ENCODE measurements at regions not wholly inside any gene's neighbourhood (a gene's known extent, or its start where the extent isn't known, plus 50 kb on each side); places are given as distances from the start of the nearest gene placed in this dataset.

- no peak for DNase-seq (ENCODE audit: low spot score)
- Mint-ChIP-seq H3K27ac (no peak overlapping the region), H3K4me3 (no peak overlapping the region), H3K9me3 (peaks cover 7% of the 10 kb centered on the region), H3K36me3 (no peaks in the 10 kb centered on the region), H3K27me3 (no peaks in the 10 kb centered on the region), H3K4me1 (ENCODE audit: low read depth in 2 of 2) (no peaks in the 10 kb centered on the region)
- no peak for ATAC-seq
Observed at GRCh38 chr7:136551618-136552017, 316.8 kb upstream of the CHRM2 start.

- Mint-ChIP-seq H3K27me3 (no peaks in the 10 kb centered on the region), H3K4me3 (no peak overlapping the region)
Observed at GRCh38 chr7:136549756-136550155, 318.7 kb upstream of the CHRM2 start.

GRCh38 chr7:136533732-136534131, 334.7 kb upstream of the CHRM2 start:
- Mint-ChIP-seq H3K4me3 (no peak overlapping the region), H3K36me3 (peaks cover 17% of the 10 kb centered on the region), H3K27ac (no peak overlapping the region), H3K4me1 (ENCODE audit: low read depth in 2 of 2) (no peaks in the 10 kb centered on the region), H3K27me3 (no peaks in the 10 kb centered on the region), H3K9me3 (peaks cover 29% of the 10 kb centered on the region)
- DNase-seq (ENCODE audit: low spot score) (no peak), ATAC-seq (no peak)

More at GRCh38 chr7:136549756-136550155, 318.7 kb upstream of the CHRM2 start:
- Mint-ChIP-seq H3K9me3 (peaks cover 10% of the 10 kb centered on the region), H3K36me3 (no peaks in the 10 kb centered on the region), H3K4me1 (ENCODE audit: low read depth in 2 of 2) (no peaks in the 10 kb centered on the region), H3K27ac (no peak overlapping the region)
- DNase-seq (ENCODE audit: low spot score) (no peak), ATAC-seq (no peak)

GRCh38 chr7:136530831-136531230, 337.6 kb upstream of the CHRM2 start:
- Mint-ChIP-seq H3K27me3 (no peaks in the 10 kb centered on the region), H3K36me3 (peaks cover 12% of the 10 kb centered on the region), H3K9me3 (peaks cover 24% of the 10 kb centered on the region), H3K4me3 (no peak overlapping the region), H3K4me1 (ENCODE audit: low read depth in 2 of 2) (no peaks in the 10 kb centered on the region), H3K27ac (no peak overlapping the region)
- no peak for DNase-seq (ENCODE audit: low spot score)
- no peak for ATAC-seq

DNA sequence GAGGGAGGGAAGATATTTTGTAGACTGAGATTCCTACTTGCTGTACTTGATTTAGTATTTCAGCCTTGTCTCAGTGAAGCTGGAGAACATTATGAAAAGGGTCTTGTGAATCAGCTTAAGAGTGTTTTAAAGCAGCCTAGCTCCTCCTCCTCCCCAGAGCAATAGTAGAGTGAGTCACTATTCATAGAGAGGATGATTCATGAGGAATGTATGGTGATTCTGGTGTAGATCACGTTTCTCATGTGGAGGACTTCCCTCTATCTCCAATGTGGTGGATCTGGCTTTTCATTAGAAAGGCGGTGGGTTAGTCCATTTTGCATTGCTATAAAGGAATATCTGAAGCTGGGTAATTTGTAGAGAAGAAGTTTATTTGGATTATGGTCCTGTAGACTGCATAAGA, 340.1 kb upstream of the CHRM2 start:
- Mint-ChIP-seq H3K4me3 (no peak overlapping the region), H3K27me3 (no peaks in the 10 kb centered on the region), H3K9me3 (peaks cover 16% of the 10 kb centered on the region), H3K27ac (no peak overlapping the region), H3K4me1 (ENCODE audit: low read depth in 2 of 2) (no peaks in the 10 kb centered on the region), H3K36me3 (peaks cover 7% of the 10 kb centered on the region)
- ATAC-seq: no peak
- no peak for DNase-seq (ENCODE audit: low spot score)

DNA sequence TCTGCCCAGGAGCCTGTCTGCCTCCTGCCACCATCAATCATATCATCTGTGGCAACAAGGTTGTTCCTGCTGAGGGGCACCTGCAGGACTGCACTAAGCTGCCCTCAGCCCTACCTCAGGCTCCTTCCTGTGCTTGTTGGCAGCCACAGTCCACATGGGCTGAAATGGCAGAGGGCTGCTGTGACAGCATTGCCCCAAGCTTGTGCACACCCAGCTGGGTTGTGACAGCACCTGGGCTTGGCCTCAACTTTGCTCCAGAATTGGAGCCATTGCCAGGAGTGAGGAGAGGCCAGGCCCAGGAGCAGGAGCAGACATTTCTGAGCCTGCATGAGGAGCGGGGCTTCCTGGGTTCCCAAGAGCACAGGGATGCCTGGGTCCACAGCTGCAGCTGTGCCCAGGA, 340.9 kb upstream of the CHRM2 start:
- H3K9me3 Mint-ChIP-seq: peaks cover 14% of the 10 kb centered on the region
- H3K4me3 Mint-ChIP-seq: no peak overlapping the region
- H3K27ac Mint-ChIP-seq: no peak overlapping the region
- H3K36me3 Mint-ChIP-seq: peaks cover 4% of the 10 kb centered on the region
- no peak for DNase-seq (ENCODE audit: low spot score)
- H3K4me1 Mint-ChIP-seq (ENCODE audit: low read depth in 2 of 2): no peaks in the 10 kb centered on the region
- ATAC-seq: no peak
- H3K27me3 Mint-ChIP-seq: no peaks in the 10 kb centered on the region

DNA sequence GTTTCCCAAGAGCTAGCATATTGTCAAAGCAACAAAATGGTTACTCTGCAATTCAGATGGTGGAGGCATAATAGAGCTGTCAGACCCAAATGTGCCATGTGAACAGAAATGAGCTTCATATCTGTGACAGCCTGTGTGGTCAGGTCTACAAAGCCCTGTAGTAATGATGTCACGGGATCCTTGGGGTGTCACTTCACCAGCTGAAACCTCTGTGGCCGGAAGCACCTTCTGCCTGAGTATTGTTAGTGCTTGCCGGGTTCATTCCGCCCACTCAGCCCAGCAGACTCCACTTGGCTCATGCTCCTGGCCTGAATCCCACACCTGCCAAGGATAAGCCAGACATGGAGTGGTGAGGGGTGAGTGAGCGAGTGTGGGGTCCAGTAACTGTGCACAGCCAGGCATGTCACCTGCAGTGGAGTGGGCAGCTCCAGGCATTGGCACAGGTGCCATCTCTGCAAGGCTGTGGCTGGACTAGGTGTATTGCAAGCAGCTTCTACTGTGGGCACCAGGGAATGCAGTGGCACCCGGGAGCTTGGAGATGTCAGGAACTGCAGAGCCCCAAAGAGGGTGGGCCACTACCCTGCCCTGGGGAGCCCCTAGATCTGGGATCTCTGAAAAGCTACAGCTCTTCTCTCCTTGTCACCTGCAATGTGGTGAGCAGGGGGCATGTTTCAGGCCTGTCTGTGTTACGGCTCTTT, 341.9 kb upstream of the CHRM2 start:
- Mint-ChIP-seq H3K27ac (no peak overlapping the region), H3K9me3 (peaks cover 14% of the 10 kb centered on the region), H3K4me3 (no peak overlapping the region), H3K36me3 (no peaks in the 10 kb centered on the region), H3K27me3 (no peaks in the 10 kb centered on the region), H3K4me1 (ENCODE audit: low read depth in 2 of 2) (no peaks in the 10 kb centered on the region)
- DNase-seq (ENCODE audit: low spot score): no peak
- no peak for ATAC-seq

DNA sequence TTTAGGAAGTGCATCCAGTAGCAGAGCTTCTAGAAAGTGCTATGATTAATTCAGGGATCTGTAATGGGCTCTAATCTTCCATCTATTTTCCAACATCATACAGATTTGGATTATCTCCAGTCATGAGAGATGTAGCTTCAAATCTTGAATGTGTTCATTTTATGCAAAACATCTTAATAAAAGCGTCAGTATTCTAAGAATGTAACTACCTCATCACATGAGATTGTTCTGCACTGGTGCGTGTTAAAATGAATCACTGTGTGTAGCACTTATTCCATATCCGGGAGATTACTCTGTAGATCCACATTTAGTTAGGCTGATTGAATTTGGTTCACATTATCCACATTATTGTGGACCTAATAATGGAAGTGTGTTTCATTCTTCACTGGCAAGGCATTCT, 344.9 kb upstream of the CHRM2 start:
- ATAC-seq: no peak
- no peaks in the 10 kb centered on the region for H3K4me1 Mint-ChIP-seq (ENCODE audit: low read depth in 2 of 2)
- H3K27ac Mint-ChIP-seq: no peak overlapping the region
- H3K4me3 Mint-ChIP-seq: no peak overlapping the region
- no peaks in the 10 kb centered on the region for H3K36me3 Mint-ChIP-seq
- peaks cover 18% of the 10 kb centered on the region for H3K9me3 Mint-ChIP-seq
- no peak for DNase-seq (ENCODE audit: low spot score)
- no peaks in the 10 kb centered on the region for H3K27me3 Mint-ChIP-seq

GRCh38 chr7:136517971-136518370, 350.5 kb upstream of the CHRM2 start:
- ATAC-seq (no peak), DNase-seq (ENCODE audit: low spot score) (no peak)
- Mint-ChIP-seq H3K27me3 (no peaks in the 10 kb centered on the region), H3K27ac (no peak overlapping the region), H3K4me3 (no peak overlapping the region), H3K36me3 (no peaks in the 10 kb centered on the region), H3K4me1 (ENCODE audit: low read depth in 2 of 2) (no peaks in the 10 kb centered on the region), H3K9me3 (peaks cover 22% of the 10 kb centered on the region)

DNA sequence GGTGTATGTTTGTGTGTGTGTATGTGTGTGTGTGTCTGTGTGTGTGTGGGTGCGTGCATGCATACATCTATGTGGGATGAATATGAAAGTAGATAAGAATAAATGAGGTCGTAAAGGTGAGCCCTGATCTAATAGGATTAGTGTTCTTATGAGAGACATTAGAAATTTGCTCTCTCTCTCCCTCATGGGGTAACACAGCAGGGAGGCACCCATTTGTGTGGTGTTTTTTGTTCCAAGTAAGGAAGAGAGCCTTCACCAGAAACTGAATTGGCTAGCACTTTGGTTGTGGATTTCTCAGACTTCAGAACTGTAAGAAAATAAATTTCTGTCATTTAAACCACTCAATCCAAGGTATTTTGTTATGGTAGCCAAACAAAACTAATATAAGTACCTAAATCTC, 353.7 kb upstream of the CHRM2 start:
- no peak for DNase-seq (ENCODE audit: low spot score)
- H3K27ac Mint-ChIP-seq: no peak overlapping the region
- ATAC-seq: no peak
- H3K27me3 Mint-ChIP-seq: no peaks in the 10 kb centered on the region
- no peaks in the 10 kb centered on the region for H3K36me3 Mint-ChIP-seq
- peaks cover 18% of the 10 kb centered on the region for H3K9me3 Mint-ChIP-seq
- H3K4me3 Mint-ChIP-seq: no peak overlapping the region
- no peaks in the 10 kb centered on the region for H3K4me1 Mint-ChIP-seq (ENCODE audit: low read depth in 2 of 2)

DNA sequence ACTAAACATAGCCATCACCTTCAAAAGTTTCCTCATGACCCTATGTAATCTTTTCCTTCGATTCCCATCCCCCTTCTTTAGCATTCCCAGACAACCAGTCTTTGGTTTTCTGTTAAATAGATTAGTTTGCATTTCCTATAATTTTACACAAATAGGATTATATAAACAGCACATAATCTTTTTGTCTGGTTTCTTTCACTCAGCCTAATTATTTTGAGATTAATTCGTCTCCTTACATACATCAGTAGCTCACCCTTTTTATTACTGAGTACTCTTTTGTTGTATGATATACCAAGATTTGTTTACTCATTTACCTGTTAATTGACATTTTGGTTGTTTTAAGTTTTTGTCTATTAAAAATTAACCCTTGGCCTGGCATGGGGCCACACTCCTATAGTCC, 354.7 kb upstream of the CHRM2 start:
- no peak overlapping the region for H3K27ac Mint-ChIP-seq
- no peaks in the 10 kb centered on the region for H3K36me3 Mint-ChIP-seq
- H3K4me1 Mint-ChIP-seq (ENCODE audit: low read depth in 2 of 2): no peaks in the 10 kb centered on the region
- H3K4me3 Mint-ChIP-seq: no peak overlapping the region
- H3K27me3 Mint-ChIP-seq: no peaks in the 10 kb centered on the region
- DNase-seq (ENCODE audit: low spot score): no peak
- no peak for ATAC-seq
- H3K9me3 Mint-ChIP-seq: peaks cover 16% of the 10 kb centered on the region

- no peak for ATAC-seq
- Mint-ChIP-seq H3K4me3 (no peak overlapping the region), H3K27me3 (no peaks in the 10 kb centered on the region), H3K27ac (no peak overlapping the region), H3K36me3 (no peaks in the 10 kb centered on the region), H3K9me3 (peaks cover 10% of the 10 kb centered on the region), H3K4me1 (ENCODE audit: low read depth in 2 of 2) (no peaks in the 10 kb centered on the region)
- no peak for DNase-seq (ENCODE audit: low spot score)
Observed at GRCh38 chr7:136509466-136509865, 359.0 kb upstream of the CHRM2 start.

DNA sequence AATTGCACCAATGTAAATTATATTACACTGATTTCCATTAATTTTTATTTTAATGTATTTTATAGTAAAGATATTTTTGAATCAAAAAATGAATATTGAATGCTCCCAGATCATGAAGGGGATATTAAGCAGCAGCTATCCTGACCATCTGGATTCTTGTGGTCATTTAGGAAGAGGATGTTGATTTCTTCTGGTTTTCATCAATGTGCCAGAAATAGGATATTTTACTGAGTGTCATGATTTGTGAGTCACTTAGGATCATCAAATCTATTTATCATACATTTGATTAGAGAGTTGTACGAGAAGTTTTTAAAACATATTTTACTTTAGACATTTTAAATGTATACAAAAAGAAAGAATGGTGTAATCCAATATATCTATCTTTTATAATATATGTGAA, 366.3 kb upstream of the CHRM2 start:
- peaks cover 17% of the 10 kb centered on the region for H3K9me3 Mint-ChIP-seq
- no peak overlapping the region for H3K4me3 Mint-ChIP-seq
- no peak overlapping the region for H3K27ac Mint-ChIP-seq
- H3K4me1 Mint-ChIP-seq (ENCODE audit: low read depth in 2 of 2): no peaks in the 10 kb centered on the region
- no peak for ATAC-seq
- H3K27me3 Mint-ChIP-seq: no peaks in the 10 kb centered on the region
- peaks cover 4% of the 10 kb centered on the region for H3K36me3 Mint-ChIP-seq
- no peak for DNase-seq (ENCODE audit: low spot score)

DNA sequence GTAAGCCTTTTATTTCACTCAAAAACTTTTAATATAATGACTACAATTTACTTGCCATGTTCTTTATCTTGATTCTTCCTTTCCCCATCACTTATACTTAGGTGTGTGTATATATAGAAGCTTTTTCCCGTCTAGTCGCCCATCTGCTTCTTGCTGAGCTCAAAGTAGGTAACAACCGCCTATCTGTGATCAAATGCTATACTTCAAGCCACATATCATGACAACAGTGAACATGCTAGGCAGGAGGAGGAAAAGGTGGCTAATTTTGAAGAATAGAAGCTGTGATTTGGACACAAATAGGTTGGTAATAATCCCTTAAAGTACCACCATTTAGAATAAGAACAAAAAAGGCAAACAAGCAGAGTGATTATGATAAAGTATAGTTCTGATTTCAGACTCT, 367.3 kb upstream of the CHRM2 start:
- Mint-ChIP-seq H3K27me3 (no peaks in the 10 kb centered on the region), H3K36me3 (peaks cover 4% of the 10 kb centered on the region), H3K4me3 (no peak overlapping the region), H3K9me3 (peaks cover 17% of the 10 kb centered on the region), H3K4me1 (ENCODE audit: low read depth in 2 of 2) (no peaks in the 10 kb centered on the region), H3K27ac (no peak overlapping the region)
- DNase-seq (ENCODE audit: low spot score): no peak
- ATAC-seq: no peak

DNA sequence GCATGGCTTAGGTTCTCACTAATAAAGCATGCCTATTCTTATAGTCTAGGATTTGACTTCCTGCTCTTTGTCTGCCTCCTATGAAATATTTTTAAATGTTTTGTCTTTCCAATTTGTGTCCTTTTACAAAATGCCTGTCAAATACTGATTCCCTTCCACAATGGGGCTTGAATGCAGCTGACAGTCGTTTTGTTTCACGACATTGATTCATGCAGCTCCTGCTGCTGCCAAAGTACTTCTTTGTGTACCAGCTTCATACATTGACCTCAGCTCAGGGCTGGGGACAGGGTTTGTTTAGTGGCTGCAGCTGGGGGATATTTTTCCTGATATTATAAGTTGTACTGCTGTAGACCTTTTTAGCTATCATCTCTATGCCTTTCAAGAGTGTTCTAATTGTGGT, 371.9 kb upstream of the CHRM2 start:
- no peaks in the 10 kb centered on the region for H3K27me3 Mint-ChIP-seq
- peaks cover 4% of the 10 kb centered on the region for H3K36me3 Mint-ChIP-seq
- H3K27ac Mint-ChIP-seq: no peak overlapping the region
- H3K4me3 Mint-ChIP-seq: no peak overlapping the region
- DNase-seq (ENCODE audit: low spot score) (no peak), ATAC-seq (no peak)
- H3K4me1 Mint-ChIP-seq (ENCODE audit: low read depth in 2 of 2): no peaks in the 10 kb centered on the region
- H3K9me3 Mint-ChIP-seq: peaks cover 19% of the 10 kb centered on the region

Measured in natural killer cell treated with Interleukin-12 subunit alpha and Interleukin-12 subunit beta and Interleukin-15 and Interleukin-18, amount 100 ng/mL, for 72 hours (primary cell).